ENCODE measurements at regions not wholly inside any gene's neighbourhood (a gene's known extent, or its start where the extent isn't known, plus 50 kb on each side); places are given as distances from the start of the nearest gene placed in this dataset.

DNA sequence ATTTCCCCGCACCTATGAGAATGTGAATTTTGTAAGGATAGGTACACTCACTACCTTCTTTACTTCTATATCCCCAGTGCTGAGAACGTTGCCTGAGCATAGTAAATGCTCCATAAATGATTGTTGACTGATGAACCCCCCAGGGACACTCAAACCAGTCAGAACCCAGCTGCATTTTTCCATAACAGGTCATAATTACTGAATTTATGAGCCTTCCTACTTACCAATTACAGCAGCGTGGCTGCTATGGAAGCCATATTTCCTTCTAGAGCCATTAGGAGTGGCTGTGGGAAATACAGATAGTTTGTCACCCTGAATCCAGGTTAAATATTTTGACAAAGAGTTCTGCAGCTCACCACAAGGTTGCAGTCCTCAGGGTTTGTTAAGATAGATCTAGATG is 135.0 kb downstream of the TAF11L14 start (continued):
- TF ChIP-seq, protein P1, sequence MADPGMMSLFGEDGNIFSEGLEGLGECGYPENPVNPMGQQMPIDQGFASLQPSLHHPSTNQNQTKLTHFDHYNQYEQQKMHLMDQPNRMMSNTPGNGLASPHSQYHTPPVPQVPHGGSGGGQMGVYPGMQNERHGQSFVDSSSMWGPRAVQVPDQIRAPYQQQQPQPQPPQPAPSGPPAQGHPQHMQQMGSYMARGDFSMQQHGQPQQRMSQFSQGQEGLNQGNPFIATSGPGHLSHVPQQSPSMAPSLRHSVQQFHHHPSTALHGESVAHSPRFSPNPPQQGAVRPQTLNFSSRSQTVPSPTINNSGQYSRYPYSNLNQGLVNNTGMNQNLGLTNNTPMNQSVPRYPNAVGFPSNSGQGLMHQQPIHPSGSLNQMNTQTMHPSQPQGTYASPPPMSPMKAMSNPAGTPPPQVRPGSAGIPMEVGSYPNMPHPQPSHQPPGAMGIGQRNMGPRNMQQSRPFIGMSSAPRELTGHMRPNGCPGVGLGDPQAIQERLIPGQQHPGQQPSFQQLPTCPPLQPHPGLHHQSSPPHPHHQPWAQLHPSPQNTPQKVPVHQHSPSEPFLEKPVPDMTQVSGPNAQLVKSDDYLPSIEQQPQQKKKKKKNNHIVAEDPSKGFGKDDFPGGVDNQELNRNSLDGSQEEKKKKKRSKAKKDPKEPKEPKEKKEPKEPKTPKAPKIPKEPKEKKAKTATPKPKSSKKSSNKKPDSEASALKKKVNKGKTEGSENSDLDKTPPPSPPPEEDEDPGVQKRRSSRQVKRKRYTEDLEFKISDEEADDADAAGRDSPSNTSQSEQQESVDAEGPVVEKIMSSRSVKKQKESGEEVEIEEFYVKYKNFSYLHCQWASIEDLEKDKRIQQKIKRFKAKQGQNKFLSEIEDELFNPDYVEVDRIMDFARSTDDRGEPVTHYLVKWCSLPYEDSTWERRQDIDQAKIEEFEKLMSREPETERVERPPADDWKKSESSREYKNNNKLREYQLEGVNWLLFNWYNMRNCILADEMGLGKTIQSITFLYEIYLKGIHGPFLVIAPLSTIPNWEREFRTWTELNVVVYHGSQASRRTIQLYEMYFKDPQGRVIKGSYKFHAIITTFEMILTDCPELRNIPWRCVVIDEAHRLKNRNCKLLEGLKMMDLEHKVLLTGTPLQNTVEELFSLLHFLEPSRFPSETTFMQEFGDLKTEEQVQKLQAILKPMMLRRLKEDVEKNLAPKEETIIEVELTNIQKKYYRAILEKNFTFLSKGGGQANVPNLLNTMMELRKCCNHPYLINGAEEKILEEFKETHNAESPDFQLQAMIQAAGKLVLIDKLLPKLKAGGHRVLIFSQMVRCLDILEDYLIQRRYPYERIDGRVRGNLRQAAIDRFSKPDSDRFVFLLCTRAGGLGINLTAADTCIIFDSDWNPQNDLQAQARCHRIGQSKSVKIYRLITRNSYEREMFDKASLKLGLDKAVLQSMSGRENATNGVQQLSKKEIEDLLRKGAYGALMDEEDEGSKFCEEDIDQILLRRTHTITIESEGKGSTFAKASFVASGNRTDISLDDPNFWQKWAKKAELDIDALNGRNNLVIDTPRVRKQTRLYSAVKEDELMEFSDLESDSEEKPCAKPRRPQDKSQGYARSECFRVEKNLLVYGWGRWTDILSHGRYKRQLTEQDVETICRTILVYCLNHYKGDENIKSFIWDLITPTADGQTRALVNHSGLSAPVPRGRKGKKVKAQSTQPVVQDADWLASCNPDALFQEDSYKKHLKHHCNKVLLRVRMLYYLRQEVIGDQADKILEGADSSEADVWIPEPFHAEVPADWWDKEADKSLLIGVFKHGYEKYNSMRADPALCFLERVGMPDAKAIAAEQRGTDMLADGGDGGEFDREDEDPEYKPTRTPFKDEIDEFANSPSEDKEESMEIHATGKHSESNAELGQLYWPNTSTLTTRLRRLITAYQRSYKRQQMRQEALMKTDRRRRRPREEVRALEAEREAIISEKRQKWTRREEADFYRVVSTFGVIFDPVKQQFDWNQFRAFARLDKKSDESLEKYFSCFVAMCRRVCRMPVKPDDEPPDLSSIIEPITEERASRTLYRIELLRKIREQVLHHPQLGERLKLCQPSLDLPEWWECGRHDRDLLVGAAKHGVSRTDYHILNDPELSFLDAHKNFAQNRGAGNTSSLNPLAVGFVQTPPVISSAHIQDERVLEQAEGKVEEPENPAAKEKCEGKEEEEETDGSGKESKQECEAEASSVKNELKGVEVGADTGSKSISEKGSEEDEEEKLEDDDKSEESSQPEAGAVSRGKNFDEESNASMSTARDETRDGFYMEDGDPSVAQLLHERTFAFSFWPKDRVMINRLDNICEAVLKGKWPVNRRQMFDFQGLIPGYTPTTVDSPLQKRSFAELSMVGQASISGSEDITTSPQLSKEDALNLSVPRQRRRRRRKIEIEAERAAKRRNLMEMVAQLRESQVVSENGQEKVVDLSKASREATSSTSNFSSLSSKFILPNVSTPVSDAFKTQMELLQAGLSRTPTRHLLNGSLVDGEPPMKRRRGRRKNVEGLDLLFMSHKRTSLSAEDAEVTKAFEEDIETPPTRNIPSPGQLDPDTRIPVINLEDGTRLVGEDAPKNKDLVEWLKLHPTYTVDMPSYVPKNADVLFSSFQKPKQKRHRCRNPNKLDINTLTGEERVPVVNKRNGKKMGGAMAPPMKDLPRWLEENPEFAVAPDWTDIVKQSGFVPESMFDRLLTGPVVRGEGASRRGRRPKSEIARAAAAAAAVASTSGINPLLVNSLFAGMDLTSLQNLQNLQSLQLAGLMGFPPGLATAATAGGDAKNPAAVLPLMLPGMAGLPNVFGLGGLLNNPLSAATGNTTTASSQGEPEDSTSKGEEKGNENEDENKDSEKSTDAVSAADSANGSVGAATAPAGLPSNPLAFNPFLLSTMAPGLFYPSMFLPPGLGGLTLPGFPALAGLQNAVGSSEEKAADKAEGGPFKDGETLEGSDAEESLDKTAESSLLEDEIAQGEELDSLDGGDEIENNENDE (IDR thresholded peaks at IDR 0.05; ENCODE audit: insufficient replicate concordance, low read length) = no peak
- TF ChIP-seq RXRA (IDR thresholded peaks at IDR 0.05; ENCODE audit: insufficient read depth, low read depth, low read length) (no peak), GABPA (IDR thresholded peaks at IDR 0.05; ENCODE audit: borderline replicate concordance, insufficient read depth, low read length) (no peak), TBP (IDR thresholded peaks at IDR 0.05; ENCODE audit: low read depth, low read length) (no peak), JUN (IDR thresholded peaks at IDR 0.05; ENCODE audit: low read depth, low read length) (no peak), KDM5A (IDR thresholded peaks at IDR 0.05; ENCODE audit: low read length) (no peak), FOSL1 (IDR thresholded peaks at IDR 0.05; ENCODE audit: insufficient read depth, low read depth, low read length) (no peak), RAD21 (IDR thresholded peaks at IDR 0.05 in 1 of 2, conservative IDR thresholded peaks at IDR 0.05 in 1 of 2; ENCODE audit: low read depth in 2 of 2, low read length in 2 of 2) (no peak), CHD2 (IDR thresholded peaks at IDR 0.05; ENCODE audit: low read length) (no peak), TCF12 (IDR thresholded peaks at IDR 0.05; ENCODE audit: low read depth, low read length) (no peak), TAF7 (optimal IDR thresholded peaks at IDR 0.05; ENCODE audit: borderline replicate concordance, low read depth, low read length) (no peak), SP4 (IDR thresholded peaks at IDR 0.05; ENCODE audit: low read length) (no peak)

Data from H1 (cell line).